H7 (cell line): ENCODE measurements at regions not wholly inside any gene's neighbourhood (a gene's known extent, or its start where the extent isn't known, plus 50 kb on each side); places are given as distances from the start of the nearest gene placed in this dataset.
"Not testable (repeated sequence)": the region's sequence is repeated elsewhere in the genome, so short reads cannot be mapped to it uniquely, and the experiment has no call there.

Experiments used
- DNase-seq: peaks from one replicate; pipeline ENCODE4 v3.0.0; 2012
- H3K27me3 ChIP-seq: 2 replicates; pipeline ENCODE4 v1.6.0; 2011; ENCODE audit warnings: mild to moderate bottlenecking, low read length; ENCODE audit not compliant: control insufficient read depth, insufficient read depth
- H3K36me3 ChIP-seq: replicated peaks from 2 replicates; pipeline ENCODE4 v1.5.1; 2011; ENCODE audit warnings: low read length; ENCODE audit not compliant: control insufficient read depth, insufficient read depth
- H3K4me3 ChIP-seq: 2 replicates; pipeline ENCODE4 v1.5.1; 2011; ENCODE audit warnings: low read depth, mild to moderate bottlenecking, control low read depth, low read length, moderate library complexity; ENCODE audit not compliant: insufficient read depth

DNA sequence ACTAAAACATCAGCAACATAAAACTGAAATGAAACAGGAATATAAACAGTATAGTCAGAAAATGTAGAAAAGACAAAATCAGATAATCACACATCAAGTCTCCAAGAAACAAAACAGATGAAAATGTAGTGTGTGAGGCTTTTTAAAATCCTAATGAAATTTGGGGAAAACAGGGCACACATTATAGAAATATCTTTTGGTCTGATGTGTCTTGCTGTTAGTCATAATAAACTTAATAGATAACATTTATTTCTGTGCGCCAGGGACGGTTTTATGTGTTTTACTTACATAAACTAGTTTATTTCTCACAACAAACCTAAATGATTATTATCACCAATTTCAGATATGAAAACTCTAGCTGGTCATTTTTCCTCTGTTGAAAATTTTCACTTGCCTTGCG, 293.9 kb upstream of the GATB start:
- Histone ChIP-seq H3K27me3 (no peaks in the 10 kb centered on the region), H3K36me3 (no peaks in the 10 kb centered on the region), H3K4me3 (no peak overlapping the region)
- no peak for DNase-seq

DNA sequence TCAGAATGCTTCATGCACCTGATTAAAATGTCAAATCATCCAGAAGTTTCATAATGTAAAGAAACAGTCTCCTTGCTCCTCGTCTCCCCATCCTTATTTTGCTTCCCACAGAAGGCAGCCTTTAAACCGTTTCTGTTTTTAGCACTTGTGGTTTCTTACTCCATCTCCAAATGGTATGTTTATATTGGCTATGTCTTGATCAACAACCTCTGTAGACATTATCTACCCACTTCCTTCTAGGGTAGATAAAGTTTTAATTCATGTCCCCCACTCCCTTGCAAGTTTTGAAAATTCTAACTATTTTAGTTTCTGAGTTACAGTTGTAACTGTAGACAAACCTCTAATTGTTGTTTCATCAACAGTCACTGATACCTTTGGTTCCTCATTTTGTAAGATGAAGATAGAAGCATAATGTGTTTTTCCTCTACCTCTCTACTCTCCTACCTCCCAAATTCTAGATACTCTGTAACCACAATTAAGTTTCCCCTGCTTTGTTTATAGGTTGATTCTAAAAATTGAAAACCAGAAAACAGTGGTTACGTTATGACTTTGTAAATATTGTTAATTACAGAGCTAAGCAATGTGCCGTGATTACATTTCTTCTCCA, 291.7 kb upstream of the GATB start:
- H3K4me3 ChIP-seq, result no peak overlapping the region
- no peaks in the 10 kb centered on the region for H3K27me3 ChIP-seq
- DNase-seq, result no peak
- H3K36me3 ChIP-seq, result no peaks in the 10 kb centered on the region

DNA sequence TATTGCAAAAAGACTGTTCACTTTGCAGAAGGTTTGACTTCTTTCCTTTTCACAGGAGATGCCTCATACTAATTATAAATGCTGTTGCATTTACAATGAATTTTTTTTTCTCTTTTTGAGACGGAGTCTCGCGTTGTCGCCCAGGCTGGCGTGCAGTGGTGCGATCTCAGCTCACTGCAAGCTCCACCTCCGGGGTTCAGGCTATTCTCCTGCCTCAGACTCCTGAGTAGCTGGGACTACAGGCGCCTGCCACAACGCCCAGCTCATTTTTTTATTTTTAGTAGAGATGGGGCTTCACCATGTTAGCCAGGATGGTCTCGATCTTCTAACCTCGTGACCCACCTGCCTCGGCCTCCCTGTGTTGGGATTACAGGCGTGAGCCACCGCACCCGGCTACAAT, 290.5 kb upstream of the GATB start:
- not testable (repeated sequence) for DNase-seq, H3K4me3 ChIP-seq

DNA sequence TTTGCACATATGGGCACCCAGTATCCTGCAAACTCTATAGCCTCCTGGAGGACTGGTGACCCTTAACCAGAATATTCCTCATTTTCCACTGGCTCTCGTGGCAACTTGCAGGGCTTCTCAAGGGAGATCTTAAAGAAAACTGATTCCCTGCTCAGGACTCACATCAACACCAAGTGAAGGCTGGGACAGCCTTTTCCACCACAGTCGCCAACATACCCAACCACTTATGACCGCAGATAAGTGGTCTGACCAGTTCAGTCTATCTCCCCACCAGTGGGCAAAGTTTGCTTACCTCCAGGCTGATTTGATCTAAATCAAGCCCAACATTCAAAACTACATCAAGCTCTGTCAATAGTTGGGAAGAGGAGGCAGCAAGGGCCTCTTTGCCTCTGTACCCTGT, 289.3 kb upstream of the GATB start:
- H3K36me3 ChIP-seq, result no peaks in the 10 kb centered on the region
- DNase-seq, result no peak
- no peak overlapping the region for H3K4me3 ChIP-seq
- no peaks in the 10 kb centered on the region for H3K27me3 ChIP-seq

More for the DNA sequence above, 290.5 kb upstream of the GATB start:
- H3K27me3 ChIP-seq, H3K36me3 ChIP-seq: not testable (repeated sequence)

DNA sequence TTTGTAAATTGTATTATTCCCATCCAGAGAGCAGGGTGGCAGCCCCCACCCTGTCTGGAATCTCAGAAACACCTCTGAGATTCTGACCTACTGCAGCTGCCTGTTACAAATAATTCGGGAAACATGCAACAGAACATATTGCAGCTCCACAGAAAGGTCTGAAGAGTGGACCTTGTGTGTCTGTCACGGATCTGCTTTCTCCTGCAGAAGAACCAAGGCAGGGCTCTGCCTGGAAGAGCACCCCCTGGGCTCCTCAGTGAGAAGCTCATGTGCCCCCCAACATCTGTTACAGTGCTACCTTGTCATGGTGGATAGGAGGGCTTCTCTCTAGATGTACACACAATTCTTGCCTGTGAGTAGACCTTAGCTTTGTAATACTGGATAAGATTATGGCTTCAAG, 286.6 kb upstream of the GATB start:
- H3K4me3 ChIP-seq, result no peak overlapping the region
- H3K27me3 ChIP-seq, result peaks cover 5% of the 10 kb centered on the region
- H3K36me3 ChIP-seq, result no peaks in the 10 kb centered on the region
- DNase-seq, result no peak

DNA sequence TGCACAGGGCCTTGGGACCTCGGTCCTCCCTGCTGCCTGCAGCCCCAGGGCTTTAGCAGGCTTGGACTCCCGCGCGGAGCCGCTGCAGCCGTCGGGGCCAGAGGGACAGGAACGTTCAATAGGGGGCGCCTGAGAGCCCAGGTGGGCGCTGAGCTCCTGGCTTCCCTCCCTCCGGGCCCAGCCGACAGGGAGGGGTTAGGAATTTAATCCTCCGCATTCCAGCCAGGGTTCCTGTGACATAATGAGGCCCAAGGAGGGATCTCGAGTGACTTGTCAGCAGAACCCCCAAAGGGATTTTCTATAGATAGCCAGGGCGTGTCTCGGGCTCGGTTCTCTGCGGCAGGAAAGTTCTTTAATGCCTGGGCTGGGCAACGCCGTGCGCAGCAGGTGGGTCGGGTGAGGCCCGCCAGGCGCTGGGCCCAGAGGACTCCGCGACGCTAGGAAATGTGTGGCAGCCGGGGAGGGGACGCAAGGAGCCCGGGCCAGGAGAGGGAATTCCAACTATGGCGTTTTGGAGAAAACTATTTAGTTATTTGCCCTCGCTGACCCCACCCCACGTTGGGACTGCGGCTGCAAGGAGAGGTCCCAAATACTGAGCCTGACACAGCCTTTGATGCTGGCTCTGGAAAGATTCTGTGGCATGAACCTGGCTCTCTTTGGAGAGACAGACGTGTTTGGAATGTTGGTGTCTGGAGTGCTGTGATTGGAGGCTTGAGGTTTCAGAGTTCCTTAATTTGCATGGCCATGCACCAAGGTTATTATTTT, 285.2 kb upstream of the GATB start:
- Histone ChIP-seq H3K27me3 (peaks cover 5% of the 10 kb centered on the region), H3K36me3 (no peaks in the 10 kb centered on the region), H3K4me3 (peak overlapping the region; percentile 41)
- DNase-seq, result peak; percentile 92

DNA sequence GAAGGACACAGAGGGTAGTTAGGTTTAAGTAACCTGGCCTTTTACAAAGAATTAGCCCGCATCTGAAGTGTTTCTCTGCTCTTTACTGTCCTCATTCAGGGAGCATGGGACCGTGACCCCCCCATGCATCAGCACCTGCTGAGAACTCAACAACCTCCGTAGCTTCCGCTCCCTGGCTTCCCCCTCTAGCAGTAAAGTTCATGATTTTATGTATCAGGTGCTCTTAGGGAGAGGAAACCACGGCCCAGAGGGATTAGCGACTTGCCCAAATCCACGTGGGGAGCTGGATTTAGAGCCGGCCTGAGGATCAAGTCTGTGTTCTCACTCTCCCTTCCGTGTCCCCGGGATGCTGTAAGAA, 284.6 kb upstream of the GATB start:
- H3K36me3 ChIP-seq, result no peaks in the 10 kb centered on the region
- peaks cover 5% of the 10 kb centered on the region for H3K27me3 ChIP-seq
- H3K4me3 ChIP-seq, result peak overlapping the region; percentile 7; the same call in 1 of the 2 replicates
- DNase-seq, result no peak

DNA sequence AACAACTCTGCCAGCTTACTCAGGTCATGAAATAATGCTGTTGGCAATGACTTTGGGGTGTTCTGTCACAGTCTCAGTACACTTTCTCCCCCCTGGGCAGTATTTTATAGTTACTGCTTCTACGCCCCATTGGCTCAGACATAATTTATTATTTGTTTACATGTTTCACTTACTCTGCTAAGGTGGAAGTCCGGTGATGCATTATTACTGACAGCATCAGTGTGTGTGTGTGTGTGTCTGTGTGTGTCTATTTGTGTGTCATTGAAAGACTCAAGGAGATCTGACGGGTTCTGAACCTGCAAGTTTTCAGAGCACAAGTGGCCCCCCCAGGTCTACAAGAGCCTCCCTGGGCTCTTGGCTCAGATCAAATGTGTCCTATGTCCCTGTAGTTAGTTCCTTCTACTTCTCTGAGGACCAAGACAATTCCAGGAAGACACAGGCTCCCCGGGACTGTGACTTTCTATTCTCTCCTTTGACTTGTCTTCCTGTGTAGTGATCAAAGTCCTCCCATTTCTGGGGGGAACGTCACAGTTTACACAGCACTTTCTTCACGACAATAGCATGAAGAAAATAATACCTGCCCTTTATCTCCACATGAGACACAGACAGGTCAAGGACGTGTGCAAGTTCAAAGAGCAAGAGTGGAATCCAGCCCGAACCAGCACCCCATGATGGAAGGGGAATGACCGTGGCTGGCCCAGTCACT, 283.7 kb upstream of the GATB start:
- no peak overlapping the region for H3K4me3 ChIP-seq
- H3K36me3 ChIP-seq, result no peaks in the 10 kb centered on the region
- H3K27me3 ChIP-seq, result peaks cover 5% of the 10 kb centered on the region
- DNase-seq, result no peak

DNA sequence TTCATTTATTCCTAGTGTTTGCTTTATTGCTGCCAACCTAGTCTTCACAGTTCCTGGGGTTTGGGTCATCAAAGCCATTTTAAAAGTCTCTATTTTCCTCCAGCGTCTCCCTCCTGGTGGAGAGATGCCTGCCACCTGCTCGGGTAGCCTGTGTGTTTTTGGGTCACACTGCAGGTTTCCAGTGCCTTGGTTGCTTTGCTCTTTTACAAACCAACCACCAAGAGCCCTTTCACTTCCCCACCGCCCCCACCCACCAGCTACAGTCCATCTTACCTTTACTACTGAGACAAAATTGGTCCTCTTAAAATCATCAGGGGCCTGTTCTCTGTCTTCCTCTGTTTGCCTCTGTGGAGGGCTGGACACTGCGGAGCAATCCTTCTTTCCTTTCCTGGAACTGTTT, 280.5 kb upstream of the GATB start:
- Histone ChIP-seq H3K36me3 (no peaks in the 10 kb centered on the region), H3K4me3 (no peak overlapping the region), H3K27me3 (peaks cover 5% of the 10 kb centered on the region)
- no peak for DNase-seq

DNA sequence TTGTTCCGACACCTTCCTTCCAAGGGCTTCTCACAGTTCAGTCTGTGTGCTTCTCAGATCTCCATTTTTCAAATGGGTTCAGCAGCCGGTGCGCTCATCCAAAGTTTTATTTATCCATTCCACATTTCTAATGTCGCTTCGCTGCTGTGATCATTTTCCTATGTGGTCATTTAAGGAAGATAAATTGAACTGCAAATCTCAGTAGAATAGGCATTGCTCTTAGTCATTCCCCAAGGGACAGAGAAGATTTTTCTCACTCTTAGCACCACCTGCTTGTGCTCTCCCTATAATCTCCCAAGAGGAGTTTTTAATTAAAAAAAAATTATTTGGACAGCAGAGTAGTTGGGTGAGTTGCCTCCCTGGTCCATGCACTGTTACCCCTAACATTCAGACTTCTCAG, 278.9 kb upstream of the GATB start:
- H3K4me3 ChIP-seq, result no peak overlapping the region
- H3K27me3 ChIP-seq, result peaks cover 2% of the 10 kb centered on the region; the same call in 1 of the 2 replicates
- no peak for DNase-seq
- no peaks in the 10 kb centered on the region for H3K36me3 ChIP-seq

DNA sequence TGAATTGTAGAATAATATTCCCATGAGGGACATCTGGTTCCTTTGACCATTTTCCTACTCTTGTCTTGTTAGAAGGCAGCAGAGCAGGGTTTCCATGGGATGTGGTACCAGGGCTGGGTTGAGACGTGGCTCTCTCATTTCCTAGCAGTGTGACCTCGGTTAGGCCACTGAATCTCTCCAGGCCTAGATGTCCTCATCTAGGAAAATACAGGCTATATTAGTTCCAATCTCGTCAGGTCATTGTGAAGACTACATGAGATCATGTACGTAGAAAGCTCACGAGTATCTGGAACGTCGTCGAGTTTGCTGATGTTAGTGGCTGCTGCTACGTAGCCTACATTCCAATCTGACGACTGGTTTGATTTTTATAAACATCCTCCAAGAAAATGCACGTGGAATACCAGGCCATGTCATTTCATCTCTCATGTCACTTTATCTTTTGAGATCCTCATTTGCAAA, 278.2 kb upstream of the GATB start:
- Histone ChIP-seq H3K36me3 (no peaks in the 10 kb centered on the region), H3K27me3 (no peaks in the 10 kb centered on the region), H3K4me3 (no peak overlapping the region)
- no peak for DNase-seq

DNA sequence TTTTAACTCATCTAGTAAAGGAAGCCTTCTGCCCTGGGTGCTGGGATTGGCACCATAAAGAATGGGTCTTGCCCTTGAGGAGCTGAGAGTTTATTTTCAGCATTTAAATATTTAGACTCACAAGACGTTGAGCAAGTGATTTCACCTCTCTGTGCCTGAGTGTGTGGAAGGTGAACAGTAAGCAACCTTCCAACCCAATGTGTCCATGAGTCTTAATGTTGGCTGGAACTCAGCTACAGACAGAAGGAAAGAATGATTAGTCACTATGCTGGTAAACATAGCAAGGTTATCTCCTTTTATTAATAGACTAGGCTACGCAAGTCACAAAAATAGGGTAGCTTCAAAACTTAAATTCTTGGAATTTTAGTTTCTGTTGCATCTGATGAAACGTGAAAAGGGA, 277.4 kb upstream of the GATB start:
- H3K36me3 ChIP-seq, result no peaks in the 10 kb centered on the region
- DNase-seq, result no peak
- H3K4me3 ChIP-seq, result no peak overlapping the region
- no peaks in the 10 kb centered on the region for H3K27me3 ChIP-seq

DNA sequence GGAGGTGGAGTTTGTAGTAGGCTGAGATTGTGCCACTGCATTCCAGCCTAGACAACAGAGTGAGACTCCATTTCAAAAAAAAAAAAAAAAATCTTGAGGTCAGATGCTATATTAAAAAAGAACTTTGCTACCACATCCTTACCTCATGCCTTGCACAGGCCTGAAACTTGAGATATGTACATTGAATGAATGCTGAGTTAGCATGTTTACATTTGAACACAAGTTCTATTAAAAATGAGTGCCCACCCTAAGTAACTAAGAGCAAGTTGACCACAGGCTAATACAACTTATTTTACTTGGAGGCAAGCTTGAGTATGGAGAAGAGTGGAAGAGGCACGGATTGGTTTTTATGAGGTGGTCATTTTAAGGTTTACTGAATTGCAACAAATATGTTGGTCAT, 276.6 kb upstream of the GATB start:
- no peaks in the 10 kb centered on the region for H3K36me3 ChIP-seq
- no peak overlapping the region for H3K4me3 ChIP-seq
- DNase-seq, result no peak
- H3K27me3 ChIP-seq, result no peaks in the 10 kb centered on the region

DNA sequence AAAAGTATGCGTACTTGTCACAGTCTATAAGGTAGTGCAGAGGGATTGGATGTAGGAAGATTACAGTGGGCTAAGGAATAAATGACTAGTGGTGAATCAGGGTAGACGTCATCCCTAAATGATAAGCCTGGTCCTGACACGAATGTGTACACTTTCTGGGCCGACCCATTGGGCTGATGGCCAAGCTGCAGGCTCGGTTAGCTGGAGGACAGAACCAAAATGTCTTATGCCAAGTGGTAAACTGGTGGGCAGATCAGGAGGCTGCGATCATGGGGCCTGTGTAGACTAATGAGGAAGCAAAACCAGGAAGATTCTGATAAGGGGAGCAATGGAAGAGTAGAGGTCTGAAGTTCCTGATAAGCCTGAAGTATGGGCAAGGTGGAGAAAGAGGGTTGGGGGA, 272.8 kb upstream of the GATB start:
- H3K27me3 ChIP-seq, result no peaks in the 10 kb centered on the region
- no peaks in the 10 kb centered on the region for H3K36me3 ChIP-seq
- DNase-seq, result no peak
- H3K4me3 ChIP-seq, result no peak overlapping the region

DNA sequence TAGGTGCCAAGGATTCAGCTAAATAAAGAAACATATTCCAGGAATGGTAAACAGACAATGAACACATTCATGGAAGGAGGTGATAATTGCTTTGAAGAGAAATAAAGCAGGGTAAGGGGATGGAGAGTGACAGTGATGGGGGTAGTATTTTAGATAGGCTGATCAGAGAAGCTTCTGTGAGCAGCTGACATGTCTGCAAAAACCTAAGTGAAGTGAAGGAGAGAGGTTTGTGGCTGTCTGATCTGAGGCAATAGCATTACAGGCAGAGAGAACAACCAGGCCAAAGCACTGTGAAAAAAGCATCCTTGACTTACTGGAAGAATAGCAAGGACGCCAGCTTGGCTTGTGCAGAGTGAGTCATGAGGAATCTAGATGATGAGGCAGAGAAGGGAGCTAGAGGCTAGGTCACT, 271.9 kb upstream of the GATB start:
- H3K27me3 ChIP-seq, result no peaks in the 10 kb centered on the region
- DNase-seq, result no peak
- H3K4me3 ChIP-seq, result no peak overlapping the region
- H3K36me3 ChIP-seq, result no peaks in the 10 kb centered on the region
